ENCODE measurements at regions not wholly inside any gene's neighbourhood (a gene's known extent, or its start where the extent isn't known, plus 50 kb on each side); places are given as distances from the start of the nearest gene placed in this dataset.

DNA sequence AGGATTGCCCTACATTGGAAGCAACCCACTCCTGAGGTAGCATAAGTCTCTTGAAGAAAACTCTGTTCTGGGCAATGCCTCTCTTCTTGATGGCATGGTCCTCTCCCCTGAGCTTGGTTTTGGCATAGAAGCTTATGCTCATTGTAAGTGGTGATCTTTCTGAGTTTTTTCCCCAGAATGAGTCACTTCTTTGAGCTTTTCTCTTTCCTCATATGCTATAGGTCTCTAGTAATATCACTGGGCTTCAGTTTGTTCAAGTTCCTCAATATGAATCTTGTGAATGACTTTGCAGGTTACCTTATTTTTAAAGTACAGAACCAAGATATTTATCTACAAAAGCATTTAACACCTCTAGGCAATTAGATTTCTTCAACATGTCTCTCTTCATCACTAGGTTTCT lies 76.5 kb upstream of the ATG10 start:
- TF ChIP-seq EZH2 (IDR thresholded peaks at IDR 0.05) (no peak), POLR2AphosphoS5 (IDR thresholded peaks at IDR 0.05; ENCODE audit: borderline replicate concordance, low read depth, low read length) (no peak), FOXP2 (optimal IDR thresholded peaks at IDR 0.05; ENCODE audit: control extremely low read depth, extremely low read length, insufficient read depth) (no peak)
